Fibroblast of pulmonary artery (primary cell): ENCODE measurements at regions not wholly inside any gene's neighbourhood (a gene's known extent, or its start where the extent isn't known, plus 50 kb on each side); places are given as distances from the start of the nearest gene placed in this dataset.

ENCODE experiments used
- DNase-seq: peaks from one replicate; pipeline ENCODE4 v3.0.0-alpha.2; 2010; ENCODE audit warnings: low read depth
- H3K4me3 ChIP-seq: replicated peaks from 2 replicates; pipeline ENCODE4 v1.5.1; 2011; ENCODE audit warnings: low read depth, mild to moderate bottlenecking, control low read depth, low read length, moderate library complexity
- CTCF ChIP-seq: IDR thresholded peaks from 2 replicates; pipeline ENCODE4 v1.5.1; 2011; ENCODE audit warnings: mild to moderate bottlenecking, control low read depth, low read length, inconsistent platforms; ENCODE audit errors: missing control alignments

GRCh38 chr11:71146846-71147245, 105.5 kb downstream of the SHANK2 start:
- TF ChIP-seq CTCF: no peak
- H3K4me3 ChIP-seq: no peak overlapping the region
- DNase-seq: no peak

GRCh38 chr11:71145988-71146824, 106.2 kb downstream of the SHANK2 start:
- TF ChIP-seq CTCF: no peak
- DNase-seq: no peak
- no peak overlapping the region for H3K4me3 ChIP-seq

- TF ChIP-seq CTCF: no peak
- DNase-seq: no peak
- H3K4me3 ChIP-seq: no peak overlapping the region
Observed at GRCh38 chr11:71145368-71145767, 107.0 kb downstream of the SHANK2 start.

- TF ChIP-seq CTCF: no peak
- no peak for DNase-seq
Observed at GRCh38 chr11:71144736-71145135, 107.6 kb downstream of the SHANK2 start.

GRCh38 chr11:71144010-71144409, 108.4 kb downstream of the SHANK2 start:
- no peak overlapping the region for H3K4me3 ChIP-seq
- DNase-seq: no peak
- TF ChIP-seq CTCF: no peak

More at GRCh38 chr11:71144736-71145135, 107.6 kb downstream of the SHANK2 start:
- no peak overlapping the region for H3K4me3 ChIP-seq

- TF ChIP-seq CTCF: no peak
- no peak for DNase-seq
- H3K4me3 ChIP-seq: no peak overlapping the region
Observed at GRCh38 chr11:71140206-71140919, 112.0 kb downstream of the SHANK2 start.
